Endothelial cell of umbilical vein (primary cell): ENCODE measurements at regions not wholly inside any gene's neighbourhood (a gene's known extent, or its start where the extent isn't known, plus 50 kb on each side); places are given as distances from the start of the nearest gene placed in this dataset.

Experiments
- BruUV-seq: library from RNA; stranded (reverse); fragments of 400-500 nt; replicated peaks from 2 replicates; lab custom pipeline; 2021; lab: Mats Ljungman, UMichigan
- CTCF ChIA-PET: fragments of 300-600, 350-600 bp; sonication (Branson Sonifier 250); formaldehyde crosslinking; loops from one replicate; lab custom pipeline; 2021; ENCODE audit warnings: antibody characterized with exemption, inconsistent platforms; lab: Charles Lee
- POLR2A ChIA-PET: fragments of 300-600, 350-600 bp; sonication (Branson Sonifier 250); formaldehyde crosslinking; loops from one replicate; lab custom pipeline; 2021; ENCODE audit warnings: antibody characterized with exemption, inconsistent platforms; lab: Charles Lee
- DNase-seq: peaks from one replicate; pipeline ENCODE4 v3.0.0-alpha.2; 2011; ENCODE audit warnings: low read depth, low spot score
- FAIRE-seq: peaks from 2 replicates; lab custom pipeline; 2011; peaks lifted over from hg19 to GRCh38; lab: Jason Lieb, UNC
- H2AFZ ChIP-seq: 2 replicates; pipeline ENCODE4 v1.6.0; 2012; ENCODE audit warnings: low read depth, low read length, control low read depth, inconsistent platforms
- H3K27ac ChIP-seq: 2 replicates; pipeline ENCODE4 v1.5.1; 2011; ENCODE audit warnings: low read depth, mild to moderate bottlenecking, control low read depth, low read length, moderate library complexity; ENCODE audit not compliant: insufficient read depth
- H3K27me3 ChIP-seq, 2 experiments: 2 replicates each; pipeline versions ENCODE4 v1.6.0 to v1.6.1; 2011; ENCODE audit warnings: low read length in 2 of 2, mixed read lengths in 1 of 2; ENCODE audit not compliant: control insufficient read depth in 2 of 2, insufficient read depth in 2 of 2
- H3K36me3 ChIP-seq, 2 experiments: 2 replicates in 1 of 2; 3 replicates in 1 of 2; pipeline ENCODE4 v1.5.1; 2011; ENCODE audit warnings: low read length in 2 of 2, mild to moderate bottlenecking in 1 of 2, moderate library complexity in 1 of 2; ENCODE audit not compliant: control insufficient read depth in 2 of 2, insufficient read depth in 2 of 2; ENCODE audit errors: extremely low read depth in 1 of 2
- H3K4me1 ChIP-seq: 3 replicates; pipeline ENCODE4 v1.5.1; 2011; ENCODE audit warnings: mild to moderate bottlenecking, low read length; ENCODE audit not compliant: control insufficient read depth, insufficient read depth; ENCODE audit errors: extremely low read depth
- H3K4me2 ChIP-seq: 2 replicates; pipeline ENCODE4 v1.6.1; 2011; ENCODE audit warnings: low read length, control low read depth, mixed read lengths; ENCODE audit not compliant: insufficient read depth
- H3K4me3 ChIP-seq, 3 experiments: fragments of 200-600 bp in 1 of 3; sonication (generic), shearing (Covaris generic) in 1 of 3; replicated peaks in 1 of 3; 2 replicates each; pipeline ENCODE4 v1.5.1; 2011 to 2016; ENCODE audit warnings: control low read depth in 3 of 3, low read length in 3 of 3, mild to moderate bottlenecking in 2 of 3, inconsistent platforms in 1 of 3, low read depth in 1 of 3, moderate library complexity in 1 of 3; ENCODE audit not compliant: insufficient read depth in 1 of 3
- H3K79me2 ChIP-seq: 2 replicates; pipeline ENCODE4 v1.6.0; 2012; ENCODE audit warnings: low read length, inconsistent platforms; ENCODE audit not compliant: control insufficient read depth, insufficient read depth
- H3K9ac ChIP-seq: replicated peaks from 2 replicates; pipeline ENCODE3; 2011; ENCODE audit warnings: low read length, control low read depth; ENCODE audit not compliant: insufficient read depth; ENCODE audit errors: extremely low read depth
- H3K9me1 ChIP-seq: replicated peaks from 3 replicates; pipeline ENCODE4 v1.6.0; 2011; ENCODE audit warnings: mild to moderate bottlenecking, low read length; ENCODE audit not compliant: control insufficient read depth, insufficient read depth; ENCODE audit errors: extremely low read depth
- H3K9me3 ChIP-seq: replicated peaks from 2 replicates; pipeline ENCODE4 v1.5.1; 2012; ENCODE audit warnings: low read length, inconsistent platforms; ENCODE audit not compliant: control insufficient read depth, insufficient read depth
- H4K20me1 ChIP-seq: replicated peaks from 2 replicates; pipeline ENCODE3; 2011; ENCODE audit warnings: mild to moderate bottlenecking, low read length; ENCODE audit not compliant: control insufficient read depth, insufficient read depth; ENCODE audit errors: extremely low read depth
- EZH2 ChIP-seq: IDR thresholded peaks from 2 replicates; pipeline ENCODE4 v1.6.1; 2012; ENCODE audit warnings: borderline replicate concordance, low read depth, mild to moderate bottlenecking, moderate library complexity, low read length, inconsistent platforms; ENCODE audit not compliant: severe bottlenecking
- FOS ChIP-seq: IDR thresholded peaks from 2 replicates; pipeline ENCODE4 v1.6.1; 2011; ENCODE audit warnings: mild to moderate bottlenecking, low read length, moderate library complexity, borderline replicate concordance; ENCODE audit not compliant: insufficient read depth
- GATA2 ChIP-seq: IDR thresholded peaks from 2 replicates; pipeline ENCODE4 v1.7.0; 2011; ENCODE audit warnings: low read depth, mild to moderate bottlenecking, moderate library complexity, mixed read lengths, low read length; ENCODE audit not compliant: insufficient read length, insufficient read depth
- JUN ChIP-seq: IDR thresholded peaks from 2 replicates; pipeline ENCODE4 v1.6.1; 2011; ENCODE audit warnings: borderline replicate concordance, low read depth; ENCODE audit not compliant: insufficient read length, insufficient read depth
- MAX ChIP-seq: IDR thresholded peaks from 2 replicates; pipeline ENCODE4 v1.6.1; 2011; ENCODE audit not compliant: insufficient read depth, insufficient read length
- MYC ChIP-seq: IDR thresholded peaks from one replicate; pipeline ENCODE4 v1.6.1; 2011; ENCODE audit warnings: mild to moderate bottlenecking, low read depth, low read length
- POLR2A ChIP-seq: IDR thresholded peaks from 2 replicates; pipeline ENCODE4 v1.6.1; 2012; ENCODE audit warnings: low read depth, mild to moderate bottlenecking, control low read depth, low read length
- POLR2AphosphoS5 ChIP-seq: IDR thresholded peaks from 2 replicates; pipeline ENCODE4 v1.6.1; 2012; ENCODE audit warnings: low read depth, mild to moderate bottlenecking, control low read depth, low read length, moderate library complexity; ENCODE audit not compliant: insufficient read depth
- dilution Hi-C: fragments of 300-500 bp; cut with MboI; formaldehyde crosslinking; loops from one replicate; pipeline ENCODE4 v1.15.0; 2019; ENCODE audit warnings: low sequenced_read_pairs; ENCODE audit not compliant: extremely low pct_ligation_motif_present
- intact Hi-C: fragments of 100-400 bp; cut with micrococcal nuclease; formaldehyde crosslinking; loops from one replicate; pipeline ENCODE4 v1.10.0; 2022
- TF ChIP-seq, protein P1 (sequence below), 2 donors: IDR thresholded peaks; 1 replicate in 1 of 2; 2 replicates in 1 of 2; pipeline ENCODE4 v1.5.1; 2011; ENCODE audit warnings: low read length in 2 of 2, mild to moderate bottlenecking in 2 of 2, moderate library complexity in 2 of 2, control low read depth in 1 of 2, inconsistent platforms in 1 of 2, low read depth in 1 of 2; ENCODE audit not compliant: insufficient read depth in 1 of 2; ENCODE audit errors: extremely low read depth in 1 of 2

DNA sequence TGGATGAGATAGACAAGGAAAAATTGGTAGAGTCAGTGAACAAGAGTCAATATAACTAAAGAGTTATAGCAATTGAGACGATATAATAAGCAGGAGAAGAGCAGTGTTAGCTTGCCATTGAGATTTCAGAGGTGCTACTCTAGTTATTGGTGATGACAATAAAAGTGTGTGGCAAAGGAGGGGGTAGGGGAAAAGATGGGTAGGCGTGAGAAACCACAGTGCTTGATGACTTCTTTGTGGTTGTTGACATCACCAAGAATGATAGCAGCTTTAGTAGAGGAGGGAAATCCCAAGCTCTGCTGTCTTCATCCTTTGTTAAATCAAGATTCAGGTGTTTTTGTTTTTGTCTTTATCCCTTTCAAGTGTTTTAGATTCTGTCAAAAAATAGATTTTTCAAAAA is 179.9 kb upstream of the PPP3CA start:
- Histone ChIP-seq H3K79me2 (no peaks in the 10 kb centered on the region), H2AFZ (no peak overlapping the region), H3K36me3 (no peaks in the 10 kb centered on the region), H3K4me3 (no peak overlapping the region), H3K4me1 (no peaks in the 10 kb centered on the region), H3K9me3 (no peaks in the 10 kb centered on the region), H3K27ac (no peak overlapping the region), H3K9ac (no peak overlapping the region), H3K9me1 (no peaks in the 10 kb centered on the region), H4K20me1 (no peaks in the 10 kb centered on the region), H3K4me2 (no peak overlapping the region), H3K27me3 (peaks cover 0 to 4% of the 10 kb centered on the region in 2 experiments)
- POLR2A ChIA-PET = no interaction called here
- intact Hi-C loops (no loop called here), dilution Hi-C loops (no loop called here)
- no peak for DNase-seq
- no peak for FAIRE-seq
- TF ChIP-seq, protein P1, sequence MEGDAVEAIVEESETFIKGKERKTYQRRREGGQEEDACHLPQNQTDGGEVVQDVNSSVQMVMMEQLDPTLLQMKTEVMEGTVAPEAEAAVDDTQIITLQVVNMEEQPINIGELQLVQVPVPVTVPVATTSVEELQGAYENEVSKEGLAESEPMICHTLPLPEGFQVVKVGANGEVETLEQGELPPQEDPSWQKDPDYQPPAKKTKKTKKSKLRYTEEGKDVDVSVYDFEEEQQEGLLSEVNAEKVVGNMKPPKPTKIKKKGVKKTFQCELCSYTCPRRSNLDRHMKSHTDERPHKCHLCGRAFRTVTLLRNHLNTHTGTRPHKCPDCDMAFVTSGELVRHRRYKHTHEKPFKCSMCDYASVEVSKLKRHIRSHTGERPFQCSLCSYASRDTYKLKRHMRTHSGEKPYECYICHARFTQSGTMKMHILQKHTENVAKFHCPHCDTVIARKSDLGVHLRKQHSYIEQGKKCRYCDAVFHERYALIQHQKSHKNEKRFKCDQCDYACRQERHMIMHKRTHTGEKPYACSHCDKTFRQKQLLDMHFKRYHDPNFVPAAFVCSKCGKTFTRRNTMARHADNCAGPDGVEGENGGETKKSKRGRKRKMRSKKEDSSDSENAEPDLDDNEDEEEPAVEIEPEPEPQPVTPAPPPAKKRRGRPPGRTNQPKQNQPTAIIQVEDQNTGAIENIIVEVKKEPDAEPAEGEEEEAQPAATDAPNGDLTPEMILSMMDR (IDR thresholded peaks at IDR 0.05; ENCODE audit: extremely low read depth in 1 of 2, insufficient read depth in 1 of 2, low read depth in 1 of 2, low read length in 2 of 2) = no peak
- no peak for TF ChIP-seq MYC
- no peak for TF ChIP-seq JUN
- no peak for TF ChIP-seq MAX
- TF ChIP-seq POLR2AphosphoS5 = no peak
- TF ChIP-seq POLR2A = no peak
- no peak for TF ChIP-seq GATA2
- no peak for TF ChIP-seq FOS
- TF ChIP-seq EZH2 = no peak
- BruUV-seq = no TSS peak
- CTCF ChIA-PET = no interaction called here
